Mucosa of rectum (tissue), 2 donors: ENCODE measurements at regions not wholly inside any gene's neighbourhood (a gene's known extent, or its start where the extent isn't known, plus 50 kb on each side); places are given as distances from the start of the nearest gene placed in this dataset.
"Not testable (repeated sequence)": the region's sequence is repeated elsewhere in the genome, so short reads cannot be mapped to it uniquely, and the experiment has no call there.

Experiments
- H3K27ac ChIP-seq, 2 donors: one replicate each; pipeline ENCODE4 v1.7.0; 2013; ENCODE audit warnings: inconsistent platforms in 2 of 2, low read depth in 2 of 2, low read length in 2 of 2
- H3K27me3 ChIP-seq, 2 donors: one replicate each; pipeline ENCODE4 v1.7.0; 2013; ENCODE audit warnings: low read length in 2 of 2; ENCODE audit not compliant: control insufficient read depth in 2 of 2, insufficient read depth in 2 of 2
- H3K36me3 ChIP-seq, 2 donors: one replicate each; pipeline ENCODE4 v1.7.0; 2013; ENCODE audit warnings: low read length in 2 of 2; ENCODE audit not compliant: control insufficient read depth in 2 of 2, insufficient read depth in 2 of 2
- H3K4me1 ChIP-seq, 2 donors: one replicate each; pipeline ENCODE4 v1.7.0; 2013; ENCODE audit warnings: low read length in 2 of 2, mild to moderate bottlenecking in 1 of 2; ENCODE audit not compliant: control insufficient read depth in 2 of 2, insufficient read depth in 2 of 2
- H3K4me3 ChIP-seq, 2 donors: one replicate each; pipeline ENCODE4 v1.7.0; 2013; ENCODE audit warnings: low read length in 2 of 2
- H3K9ac ChIP-seq, 2 donors: one replicate each; pipeline ENCODE4 v1.7.0; 2013; ENCODE audit warnings: low read length in 2 of 2, low read depth in 1 of 2, mild to moderate bottlenecking in 1 of 2
- H3K9me3 ChIP-seq, 2 donors: one replicate each; pipeline ENCODE4 v1.7.0; 2013; ENCODE audit warnings: low read length in 2 of 2; ENCODE audit not compliant: control insufficient read depth in 2 of 2
- donor health status: healthy.
- donor health status: Normal muscosa, but diverticular disease.

- Histone ChIP-seq H3K4me3 (no peak overlapping the region), H3K4me1 (no peaks in the 10 kb centered on the region), H3K36me3 (no peaks in the 10 kb centered on the region), H3K27ac (no peak overlapping the region), H3K9ac (no peak overlapping the region), H3K27me3 (no peaks in the 10 kb centered on the region), H3K9me3 (peaks cover 0 to 9% of the 10 kb centered on the region in 2 donors)
Measured at GRCh38 chr20:61096463-61096862, 155.6 kb upstream of the CDH4 start.

DNA sequence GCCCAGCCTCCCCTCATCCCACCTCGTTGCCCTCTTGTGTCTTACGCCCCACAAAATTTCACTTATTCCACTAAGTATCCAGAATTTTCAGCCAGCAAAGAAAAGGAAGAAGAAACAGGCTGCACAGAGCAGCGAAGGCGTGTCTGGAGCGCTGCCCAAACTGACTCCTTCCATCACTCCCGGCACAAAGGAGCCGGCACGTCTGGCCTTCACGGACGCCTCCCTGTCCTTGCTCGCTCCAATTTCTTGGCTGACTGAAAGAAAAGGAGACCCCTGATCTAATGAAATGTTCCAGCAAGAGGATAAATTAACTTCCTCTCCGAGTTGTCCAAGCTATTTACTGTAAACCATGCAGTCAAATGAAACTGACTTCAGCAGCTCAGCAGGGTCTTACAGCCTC lies 152.3 kb upstream of the CDH4 start:
- Histone ChIP-seq H3K27ac (no peak overlapping the region), H3K4me3 (no peak overlapping the region), H3K36me3 (no peaks in the 10 kb centered on the region), H3K9me3 (no peaks in the 10 kb centered on the region), H3K27me3 (no peaks in the 10 kb centered on the region), H3K4me1 (no peaks in the 10 kb centered on the region), H3K9ac (no peak overlapping the region)

DNA sequence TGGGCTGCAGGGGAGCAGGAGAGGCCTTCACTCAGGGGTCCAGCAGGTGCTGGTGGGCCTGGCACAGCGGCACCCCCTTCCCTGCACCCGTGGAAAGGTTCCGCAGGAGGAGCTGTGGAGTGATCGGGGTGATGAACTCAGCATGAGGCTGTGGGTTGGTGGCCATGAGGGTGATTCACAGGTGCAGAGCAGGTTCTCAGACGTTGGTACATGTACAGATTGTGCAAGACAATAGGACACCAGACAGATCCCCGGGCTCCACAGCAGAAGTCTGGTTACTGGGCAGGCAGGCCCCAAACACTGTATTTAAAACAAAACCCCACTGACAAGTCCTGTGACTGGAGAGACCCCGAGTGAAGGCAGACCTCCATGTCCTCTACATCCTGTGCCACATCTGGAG lies 151.6 kb upstream of the CDH4 start:
- Histone ChIP-seq H3K27me3 (no peaks in the 10 kb centered on the region), H3K9me3 (no peaks in the 10 kb centered on the region), H3K9ac (no peak overlapping the region), H3K27ac (no peak overlapping the region), H3K36me3 (no peaks in the 10 kb centered on the region), H3K4me3 (no peak overlapping the region), H3K4me1 (no peaks in the 10 kb centered on the region)

DNA sequence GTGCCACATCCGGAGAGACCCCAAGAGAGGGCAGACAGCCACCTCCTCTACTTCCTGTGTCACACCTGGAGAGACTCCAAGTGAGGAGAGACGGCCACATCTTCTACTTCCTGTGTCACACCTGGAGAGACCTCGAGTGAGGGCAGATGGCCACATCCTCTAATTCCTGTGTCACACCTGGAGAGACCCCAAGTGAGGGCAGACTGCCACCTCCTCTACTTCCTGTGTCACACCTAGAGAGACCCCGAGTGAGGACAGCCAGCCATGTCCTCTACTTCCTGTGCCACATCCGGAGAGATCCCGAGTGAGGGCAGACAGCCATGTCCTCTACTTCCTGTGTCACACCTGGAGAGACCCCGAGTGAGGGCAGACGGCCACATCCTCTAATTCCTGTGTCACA lies 150.7 kb upstream of the CDH4 start:
- not testable (repeated sequence) for H3K9me3 ChIP-seq, H3K36me3 ChIP-seq, H3K27me3 ChIP-seq, H3K27ac ChIP-seq, H3K4me3 ChIP-seq, H3K9ac ChIP-seq, H3K4me1 ChIP-seq

- Histone ChIP-seq H3K4me1 (no peaks in the 10 kb centered on the region), H3K27me3 (no peaks in the 10 kb centered on the region), H3K9me3 (no peaks in the 10 kb centered on the region), H3K27ac (no peak overlapping the region), H3K36me3 (no peaks in the 10 kb centered on the region), H3K4me3 (no peak overlapping the region), H3K9ac (no peak overlapping the region)
Measured at GRCh38 chr20:61104232-61104631, 147.8 kb upstream of the CDH4 start.

DNA sequence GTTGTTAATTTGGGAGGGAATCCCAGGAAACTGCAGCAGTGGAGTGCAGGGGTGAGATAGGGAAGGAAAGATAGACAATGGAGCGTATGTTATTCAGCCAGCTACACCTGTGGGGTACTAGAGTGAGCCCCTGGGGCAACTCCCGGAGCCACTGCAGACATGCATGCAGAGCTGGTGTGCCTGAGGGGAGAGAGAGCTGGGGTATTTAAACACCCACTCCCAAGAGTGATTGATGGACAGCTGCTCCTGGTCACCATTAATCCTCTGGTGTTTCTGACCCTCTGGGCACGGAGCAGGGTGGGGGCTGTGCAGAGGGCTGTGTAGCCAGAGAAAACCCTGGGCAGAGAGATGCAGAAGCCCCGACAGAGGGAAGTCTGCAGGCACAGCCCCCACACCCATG lies 146.7 kb upstream of the CDH4 start:
- H3K4me3 ChIP-seq, result no peak overlapping the region
- no peak overlapping the region for H3K27ac ChIP-seq
- no peaks in the 10 kb centered on the region for H3K36me3 ChIP-seq
- H3K9me3 ChIP-seq, result no peaks in the 10 kb centered on the region
- H3K27me3 ChIP-seq, result no peaks in the 10 kb centered on the region
- H3K4me1 ChIP-seq, result no peaks in the 10 kb centered on the region
- no peak overlapping the region for H3K9ac ChIP-seq

DNA sequence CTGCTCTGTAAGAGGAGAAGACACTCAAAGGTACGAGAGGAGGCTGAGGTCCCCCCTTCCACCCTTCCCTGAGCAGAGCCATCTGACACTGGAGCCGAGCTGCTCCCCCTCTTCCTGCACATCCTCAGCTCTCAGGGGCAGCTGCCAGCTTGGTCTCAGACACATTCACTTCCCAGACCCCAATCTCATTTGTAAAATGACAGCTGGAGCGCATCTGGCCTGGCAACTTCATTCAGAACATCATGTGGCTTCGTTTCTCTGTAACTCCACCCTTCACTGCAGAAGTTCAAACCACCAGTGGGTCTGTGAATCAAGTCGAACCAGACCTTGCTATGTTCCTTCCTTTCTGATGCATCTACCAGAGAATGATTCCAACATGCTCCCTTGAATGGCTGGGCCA lies 145.6 kb upstream of the CDH4 start:
- Histone ChIP-seq H3K9ac (no peak overlapping the region), H3K27me3 (no peaks in the 10 kb centered on the region), H3K4me3 (no peak overlapping the region), H3K36me3 (no peaks in the 10 kb centered on the region), H3K27ac (no peak overlapping the region), H3K9me3 (no peaks in the 10 kb centered on the region), H3K4me1 (no peaks in the 10 kb centered on the region)

GRCh38 chr20:61109221-61109805 lies 142.7 kb upstream of the CDH4 start:
- Histone ChIP-seq H3K4me1 (no peaks in the 10 kb centered on the region), H3K36me3 (no peaks in the 10 kb centered on the region)

GRCh38 chr20:61112515-61112914 lies 139.5 kb upstream of the CDH4 start:
- no peaks in the 10 kb centered on the region for H3K4me1 ChIP-seq
- H3K9ac ChIP-seq, result no peak overlapping the region
- H3K9me3 ChIP-seq, result no peaks in the 10 kb centered on the region
- H3K36me3 ChIP-seq, result no peaks in the 10 kb centered on the region
- no peaks in the 10 kb centered on the region for H3K27me3 ChIP-seq
- no peak overlapping the region for H3K27ac ChIP-seq
- no peak overlapping the region for H3K4me3 ChIP-seq

More at GRCh38 chr20:61109221-61109805, 142.7 kb upstream of the CDH4 start:
- H3K9ac ChIP-seq, result no peak overlapping the region
- H3K27me3 ChIP-seq, result no peaks in the 10 kb centered on the region
- no peak overlapping the region for H3K27ac ChIP-seq
- H3K9me3 ChIP-seq, result no peaks in the 10 kb centered on the region
- H3K4me3 ChIP-seq, result no peak overlapping the region

GRCh38 chr20:61113731-61114130 lies 138.3 kb upstream of the CDH4 start:
- H3K9ac ChIP-seq, result no peak overlapping the region
- no peaks in the 10 kb centered on the region for H3K4me1 ChIP-seq
- no peaks in the 10 kb centered on the region for H3K27me3 ChIP-seq
- no peaks in the 10 kb centered on the region for H3K36me3 ChIP-seq
- no peaks in the 10 kb centered on the region for H3K9me3 ChIP-seq
- no peak overlapping the region for H3K4me3 ChIP-seq
- no peak overlapping the region for H3K27ac ChIP-seq
